ENCODE measurements at regions not wholly inside any gene's neighbourhood (a gene's known extent, or its start where the extent isn't known, plus 50 kb on each side); places are given as distances from the start of the nearest gene placed in this dataset.

DNA sequence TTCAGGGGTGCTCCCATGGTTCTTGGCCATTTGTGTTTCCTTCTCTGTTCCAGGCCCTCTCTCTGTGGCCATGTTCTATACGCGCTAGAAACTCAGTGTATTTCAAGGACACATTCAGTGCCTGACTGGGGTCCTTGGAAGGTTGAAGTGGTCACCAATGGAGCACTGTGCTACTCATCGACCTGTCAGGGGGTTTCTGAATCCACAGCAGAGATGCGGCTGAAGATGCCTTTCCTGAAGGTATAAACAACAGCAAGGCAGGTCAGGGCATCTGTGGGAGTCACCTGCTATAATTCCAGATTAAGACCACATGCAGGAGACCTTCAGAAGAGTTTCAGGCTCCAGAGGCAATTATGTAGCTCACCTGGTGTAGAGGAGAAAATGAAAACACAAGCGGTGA lies 86.8 kb upstream of the MGMT start:
- TF ChIP-seq, protein P1, sequence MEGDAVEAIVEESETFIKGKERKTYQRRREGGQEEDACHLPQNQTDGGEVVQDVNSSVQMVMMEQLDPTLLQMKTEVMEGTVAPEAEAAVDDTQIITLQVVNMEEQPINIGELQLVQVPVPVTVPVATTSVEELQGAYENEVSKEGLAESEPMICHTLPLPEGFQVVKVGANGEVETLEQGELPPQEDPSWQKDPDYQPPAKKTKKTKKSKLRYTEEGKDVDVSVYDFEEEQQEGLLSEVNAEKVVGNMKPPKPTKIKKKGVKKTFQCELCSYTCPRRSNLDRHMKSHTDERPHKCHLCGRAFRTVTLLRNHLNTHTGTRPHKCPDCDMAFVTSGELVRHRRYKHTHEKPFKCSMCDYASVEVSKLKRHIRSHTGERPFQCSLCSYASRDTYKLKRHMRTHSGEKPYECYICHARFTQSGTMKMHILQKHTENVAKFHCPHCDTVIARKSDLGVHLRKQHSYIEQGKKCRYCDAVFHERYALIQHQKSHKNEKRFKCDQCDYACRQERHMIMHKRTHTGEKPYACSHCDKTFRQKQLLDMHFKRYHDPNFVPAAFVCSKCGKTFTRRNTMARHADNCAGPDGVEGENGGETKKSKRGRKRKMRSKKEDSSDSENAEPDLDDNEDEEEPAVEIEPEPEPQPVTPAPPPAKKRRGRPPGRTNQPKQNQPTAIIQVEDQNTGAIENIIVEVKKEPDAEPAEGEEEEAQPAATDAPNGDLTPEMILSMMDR (IDR thresholded peaks at IDR 0.05), result no peak
- TF ChIP-seq POLR2A (IDR thresholded peaks at IDR 0.05), result no peak

Data from lower leg skin (tissue), 3 donors.